GM13977 (cell line): ENCODE measurements at regions not wholly inside any gene's neighbourhood (a gene's known extent, or its start where the extent isn't known, plus 50 kb on each side); places are given as distances from the start of the nearest gene placed in this dataset.

Experiments
- DNase-seq: peaks from one replicate; pipeline ENCODE4 v3.0.0; 2012; ENCODE audit warnings: low spot score
- CTCF ChIP-seq: IDR thresholded peaks from 2 replicates; pipeline ENCODE4 v1.5.1; 2012; ENCODE audit warnings: mild to moderate bottlenecking, control low read depth; ENCODE audit not compliant: insufficient read depth; ENCODE audit errors: extremely low read depth, missing control alignments
- in situ Hi-C: fragments of 300-500 bp; cut with MboI; formaldehyde crosslinking; loops from one replicate; pipeline ENCODE4 v1.12.0; 2022; ENCODE audit warnings: low sequenced_read_pairs, low pct_unique_long_range_greater_than_20kb, mixed read lengths, inconsistent platforms; ENCODE audit not compliant: unreplicated experiment

GRCh38 chr2:7109533-7109885, 192.3 kb downstream of the RNF144A start:
- DNase-seq = no peak
- no peak for TF ChIP-seq CTCF
- in situ Hi-C loops = no loop called here

- in situ Hi-C loops = no loop called here
- DNase-seq = no peak
- no peak for TF ChIP-seq CTCF
These were observed 194.4 kb downstream of the RNF144A start for GRCh38 chr2:7111626-7112025.

GRCh38 chr2:7115364-7115763, 198.2 kb downstream of the RNF144A start:
- no peak for TF ChIP-seq CTCF
- in situ Hi-C loops = no loop called here
- no peak for DNase-seq

- DNase-seq = no peak
- no peak for TF ChIP-seq CTCF
- in situ Hi-C loops = no loop called here
These were observed 198.7 kb downstream of the RNF144A start for GRCh38 chr2:7115906-7116305.

- in situ Hi-C loops = no loop called here
- no peak for TF ChIP-seq CTCF
- no peak for DNase-seq
These were observed 199.3 kb downstream of the RNF144A start for GRCh38 chr2:7116511-7116910.

- no peak for TF ChIP-seq CTCF
- in situ Hi-C loops = no loop called here
- DNase-seq = no peak
These were observed 199.9 kb downstream of the RNF144A start for GRCh38 chr2:7117076-7117475.

GRCh38 chr2:7118606-7119131, 201.5 kb downstream of the RNF144A start:
- in situ Hi-C loops = no loop called here
- peak; percentile 8 for TF ChIP-seq CTCF
- DNase-seq = no peak
